ENCODE measurements at regions not wholly inside any gene's neighbourhood (a gene's known extent, or its start where the extent isn't known, plus 50 kb on each side); places are given as distances from the start of the nearest gene placed in this dataset.
"Not testable (repeated sequence)": the region's sequence is repeated elsewhere in the genome, so short reads cannot be mapped to it uniquely, and the experiment has no call there.

DNA sequence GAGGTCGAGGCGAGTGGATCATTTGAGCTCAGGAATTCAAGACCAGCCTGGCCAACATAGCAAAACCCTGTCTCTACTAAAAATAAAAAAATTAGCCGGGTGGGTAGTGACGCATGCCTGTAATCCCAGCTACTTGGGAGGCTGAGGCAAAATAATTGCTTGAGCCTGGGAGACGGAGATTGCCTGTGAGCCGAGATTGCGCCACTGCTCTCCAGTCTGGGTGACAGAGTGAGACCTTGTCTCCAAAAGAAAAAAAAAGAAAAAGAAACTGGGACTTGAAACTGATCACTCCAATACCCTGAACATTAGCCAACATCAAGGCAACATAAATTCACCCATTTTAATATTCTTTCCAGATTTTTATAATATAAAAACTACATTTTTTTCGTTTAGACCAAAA lies 874.6 kb upstream of the MBL2 start:
- not testable (repeated sequence) for DNase-seq

DNA sequence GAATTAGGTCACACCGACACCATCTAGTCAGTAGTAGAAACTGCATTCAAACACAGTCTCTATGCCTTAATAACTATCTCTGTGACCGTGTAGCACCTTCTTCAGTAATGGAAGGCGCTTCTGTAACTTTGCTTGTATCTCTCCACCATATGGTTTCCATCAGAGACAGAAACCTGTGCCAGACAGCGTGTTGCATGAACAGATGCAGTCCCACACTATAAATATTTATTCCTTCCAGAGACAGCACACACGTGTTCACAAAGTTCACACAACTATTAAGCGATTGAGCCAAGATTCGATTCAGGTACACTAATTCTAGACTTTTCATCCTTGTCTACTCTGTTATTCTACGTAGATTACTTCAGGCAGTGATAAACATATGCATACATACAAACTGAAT lies 873.9 kb upstream of the MBL2 start:
- no peak for DNase-seq

DNA sequence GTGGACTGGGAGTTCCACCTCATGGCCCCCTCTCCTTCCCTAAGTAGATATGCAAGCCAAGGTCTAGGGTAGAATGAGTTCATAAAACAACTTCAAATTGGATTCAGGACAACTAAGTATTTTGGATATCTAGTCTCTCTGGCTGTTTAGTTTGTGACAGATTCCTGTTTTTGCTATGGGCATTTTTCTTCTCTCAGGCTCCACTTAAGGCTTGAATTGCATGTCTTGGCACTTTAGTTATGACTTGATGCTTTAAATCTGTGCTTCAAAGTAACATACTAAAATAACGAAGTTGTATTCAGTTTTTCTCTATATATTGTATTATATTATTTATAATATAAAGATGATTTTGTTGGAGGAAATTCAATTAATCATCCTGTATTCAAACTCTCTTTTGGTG lies 873.4 kb upstream of the MBL2 start:
- no peak for DNase-seq

DNA sequence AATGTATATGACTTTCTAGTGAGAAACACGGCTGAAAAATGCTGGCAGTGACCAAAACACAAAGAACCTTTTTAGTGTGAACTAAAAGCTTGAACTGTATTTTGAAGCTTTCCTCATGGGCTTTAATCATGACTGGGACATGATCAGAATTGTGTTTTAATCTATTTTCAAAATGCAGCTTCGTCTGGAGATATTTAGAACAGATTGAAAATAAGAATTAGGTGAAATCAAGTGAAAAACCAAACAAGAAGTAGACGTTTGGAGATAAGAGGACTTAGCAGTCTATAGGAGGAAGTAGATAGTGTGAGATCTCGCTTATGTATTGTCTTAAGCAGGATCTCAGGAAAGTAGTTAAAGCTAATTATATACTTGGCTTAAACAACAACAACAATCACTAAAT lies 865.4 kb upstream of the MBL2 start:
- no peak for DNase-seq

DNA sequence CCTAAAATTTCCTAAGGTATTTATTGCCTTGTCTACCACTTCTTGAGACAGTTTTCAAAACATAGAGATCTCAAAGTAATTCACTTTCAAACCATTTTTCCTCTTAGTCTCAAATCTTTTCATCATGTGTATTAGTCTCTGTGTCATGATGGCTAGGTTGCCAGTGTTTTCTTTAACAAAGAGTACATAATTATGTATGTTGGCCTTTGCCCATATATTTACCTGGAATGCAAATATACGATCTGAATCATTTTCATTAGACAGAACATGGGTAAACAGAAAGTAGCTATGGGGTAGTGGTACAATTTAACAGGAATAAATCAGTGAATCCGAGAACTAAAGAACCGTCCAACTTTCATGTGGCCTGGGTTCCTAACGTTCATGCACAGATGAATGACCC lies 852.1 kb upstream of the MBL2 start:
- peak; percentile 52 for DNase-seq

DNA sequence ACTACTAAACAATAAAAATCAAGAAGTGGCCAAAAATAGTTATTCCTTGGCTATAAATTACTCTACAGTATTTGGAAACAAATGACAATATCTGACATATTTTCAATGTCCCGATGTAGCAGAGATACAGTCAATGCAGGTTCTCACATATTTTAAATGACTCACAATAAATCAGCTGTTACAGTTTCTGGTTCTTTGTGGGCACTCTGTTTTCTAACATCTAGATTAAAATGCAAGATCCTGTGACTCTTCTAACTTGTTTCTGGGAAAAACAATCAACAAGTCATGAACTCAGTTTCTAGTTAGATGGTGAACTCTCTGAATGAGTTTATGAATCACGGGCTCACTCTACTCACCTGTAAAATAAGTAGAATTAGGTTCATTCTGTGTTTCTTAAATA lies 849.6 kb upstream of the MBL2 start:
- DNase-seq, result no peak

DNA sequence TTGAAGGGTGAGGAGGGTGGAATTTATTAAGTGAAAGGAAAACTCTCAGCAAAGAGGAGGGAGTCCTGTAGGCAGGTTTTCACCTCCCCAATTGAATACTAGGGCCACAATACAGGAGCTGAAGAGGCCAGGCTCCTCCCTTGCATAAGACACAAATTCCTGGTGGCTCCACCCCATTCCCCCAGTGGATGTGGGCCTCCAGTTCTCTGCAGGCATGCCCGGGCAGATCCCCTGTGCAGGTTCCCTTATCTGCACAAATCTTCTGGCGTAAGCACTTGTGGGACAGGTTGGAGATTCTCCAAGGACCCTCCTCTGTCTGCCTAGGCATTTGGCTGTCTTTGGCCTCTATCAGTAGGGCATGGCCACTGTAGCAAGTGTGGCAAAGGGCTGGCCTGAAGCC lies 847.1 kb upstream of the MBL2 start:
- no peak for DNase-seq

DNA sequence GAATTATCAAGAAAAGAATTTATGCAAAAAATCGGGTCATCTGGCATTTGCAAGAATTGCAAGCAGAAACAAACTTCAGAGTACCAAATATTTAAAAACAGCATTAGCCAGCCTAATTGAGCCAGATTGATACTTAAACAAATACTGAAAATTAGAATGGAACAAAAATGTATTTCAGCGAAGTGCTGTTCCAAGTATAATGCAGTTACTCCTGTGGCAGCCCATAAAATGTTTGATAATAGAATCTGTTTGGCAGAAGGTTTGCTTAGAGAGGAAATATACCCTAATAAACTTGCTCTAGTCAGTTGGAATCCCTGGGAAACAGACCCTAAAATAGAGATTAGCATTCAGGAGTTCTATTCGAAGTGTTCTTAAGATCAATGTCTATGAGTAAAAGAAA lies 835.1 kb upstream of the MBL2 start:
- no peak for DNase-seq

DNA sequence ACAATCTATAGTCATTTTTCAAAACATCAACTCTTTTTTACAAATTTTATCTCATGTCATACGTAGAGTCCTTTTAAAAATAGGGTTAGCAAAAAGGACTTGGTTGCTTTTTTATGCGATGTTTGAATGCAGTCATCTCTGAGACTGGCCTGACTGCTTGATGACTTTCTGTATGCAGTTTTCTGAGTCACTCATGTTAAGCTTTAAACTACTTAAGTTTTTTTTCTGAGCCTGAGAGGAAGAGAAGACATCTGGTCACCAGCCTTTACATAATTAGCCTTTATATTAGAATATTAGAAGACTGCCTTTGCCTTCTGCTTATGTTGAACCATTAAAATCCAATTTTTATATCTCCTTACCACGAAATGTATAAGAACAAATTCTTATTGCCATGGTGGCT lies 834.4 kb upstream of the MBL2 start:
- DNase-seq, result no peak

DNA sequence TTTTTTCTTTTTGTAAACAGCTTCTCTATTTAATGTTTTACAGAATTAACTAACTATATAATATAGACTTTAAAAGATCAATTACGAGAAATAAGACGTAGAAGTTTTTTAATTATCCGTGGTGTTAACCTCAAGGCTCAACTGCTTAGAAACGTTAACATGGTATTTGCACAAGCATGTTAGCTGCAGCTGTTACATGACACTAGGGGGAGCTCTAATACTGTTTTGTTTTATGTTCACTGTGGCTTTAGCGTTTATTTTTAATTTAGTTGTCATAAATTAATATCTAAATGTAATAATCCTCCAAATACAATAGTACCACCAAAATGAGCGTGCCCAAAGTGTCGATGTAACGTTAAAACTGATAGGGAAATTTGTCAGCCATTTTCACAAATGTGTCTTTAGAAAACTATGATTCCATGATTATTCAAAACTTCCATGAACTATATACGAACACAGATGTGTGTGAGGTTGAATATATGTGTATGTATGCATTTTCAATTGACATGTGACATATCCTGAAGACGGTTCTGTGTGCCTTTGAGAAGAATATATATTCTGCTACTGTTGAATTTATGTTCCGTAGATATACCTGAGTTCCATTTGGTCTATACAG lies 828.8 kb upstream of the MBL2 start:
- DNase-seq, result peak; percentile 57

DNA sequence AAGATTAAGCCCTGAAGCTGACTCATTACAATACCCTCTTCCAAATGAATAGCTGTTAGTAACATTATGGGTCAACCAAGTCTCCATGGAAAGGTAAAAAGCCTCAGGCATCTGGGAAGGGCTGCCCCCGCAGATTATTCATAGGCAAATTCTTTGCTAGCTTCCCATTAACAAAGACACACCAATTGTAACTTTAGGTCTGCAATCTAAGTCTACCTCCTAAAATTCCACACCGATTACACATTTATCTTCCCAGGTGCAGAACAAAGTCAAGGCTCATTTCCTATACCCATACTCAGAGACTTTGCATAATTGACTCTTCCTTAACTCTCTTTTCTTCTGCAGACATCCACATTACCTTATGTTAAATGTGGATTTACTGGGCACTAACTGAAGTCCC lies 826.3 kb upstream of the MBL2 start:
- no peak for DNase-seq

DNA sequence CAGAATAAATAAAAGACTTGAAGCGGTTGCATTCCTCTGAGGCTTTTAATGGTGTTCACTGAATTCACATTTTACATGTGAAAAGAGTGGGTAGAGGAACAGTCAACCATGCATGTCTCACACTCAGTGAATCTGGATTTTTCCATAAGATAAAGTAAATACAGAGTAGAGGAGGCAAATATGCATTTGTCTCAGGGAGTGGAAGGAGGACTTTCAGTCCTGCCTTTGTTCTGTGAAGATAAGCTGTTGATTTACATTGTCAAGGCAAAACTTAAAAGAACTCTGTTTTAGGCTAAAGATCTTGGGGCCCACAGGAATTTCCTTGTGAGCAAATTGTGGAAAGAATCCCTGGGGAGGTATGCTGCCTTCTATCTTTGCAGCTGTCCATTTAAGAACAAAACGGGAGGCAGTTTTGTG lies 825.3 kb upstream of the MBL2 start:
- DNase-seq, result no peak

DNA sequence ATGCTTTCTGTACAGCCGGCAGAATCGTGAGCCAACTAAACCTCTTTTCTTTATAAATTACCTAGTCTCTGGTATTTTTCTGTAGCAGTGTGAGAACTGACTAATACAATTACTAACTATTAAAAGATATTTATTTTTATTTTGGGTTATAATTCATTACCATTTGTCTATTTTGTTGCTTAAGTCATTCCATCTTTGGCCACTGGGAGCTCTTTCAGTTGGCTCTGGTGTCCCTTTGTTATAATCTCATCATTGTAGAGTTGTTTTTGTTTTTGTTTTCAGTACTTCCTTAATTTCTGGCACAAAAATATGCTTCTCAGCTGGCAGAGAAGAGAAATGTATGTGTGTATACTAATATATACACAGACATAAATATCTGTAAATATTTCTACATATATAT lies 807.9 kb upstream of the MBL2 start:
- DNase-seq, result no peak

DNA sequence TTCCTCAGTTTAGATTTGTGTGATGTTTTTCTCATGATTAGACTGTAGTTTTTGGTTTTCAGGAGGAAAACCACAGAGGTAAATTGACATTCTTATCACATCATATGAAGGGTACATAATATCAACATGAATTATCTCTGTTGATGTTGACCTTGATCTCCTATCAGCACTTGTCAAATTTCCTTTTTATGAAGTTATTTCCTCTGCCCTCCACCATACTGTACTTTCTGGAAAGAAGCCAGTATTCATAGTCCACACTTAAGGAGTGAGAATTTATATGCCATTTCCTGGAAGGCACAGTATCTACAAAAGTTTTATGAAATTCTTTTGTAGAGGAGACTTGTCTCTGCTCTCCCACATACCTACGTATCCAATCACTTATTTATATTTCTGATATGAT lies 807.2 kb upstream of the MBL2 start:
- DNase-seq, result peak; percentile 6

DNA sequence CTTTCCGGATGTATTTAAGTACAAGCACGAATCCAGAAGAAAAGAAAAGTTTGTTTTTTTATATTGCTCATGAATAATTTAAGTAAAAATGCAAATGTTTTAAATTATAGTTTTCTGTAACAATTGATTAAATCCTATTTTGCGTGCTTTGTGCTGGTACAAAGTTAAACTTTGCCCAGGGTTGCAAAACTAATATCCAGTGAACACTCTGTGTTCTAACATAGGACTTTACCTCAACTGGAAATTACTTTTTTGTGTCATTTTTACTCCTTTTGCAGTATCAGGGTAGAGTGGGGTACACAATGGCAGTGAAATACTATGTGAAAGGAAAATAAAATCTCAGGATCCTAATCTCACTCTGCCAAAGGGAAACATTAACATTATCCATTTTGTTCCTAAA lies 801.4 kb upstream of the MBL2 start:
- DNase-seq, result no peak

DNA sequence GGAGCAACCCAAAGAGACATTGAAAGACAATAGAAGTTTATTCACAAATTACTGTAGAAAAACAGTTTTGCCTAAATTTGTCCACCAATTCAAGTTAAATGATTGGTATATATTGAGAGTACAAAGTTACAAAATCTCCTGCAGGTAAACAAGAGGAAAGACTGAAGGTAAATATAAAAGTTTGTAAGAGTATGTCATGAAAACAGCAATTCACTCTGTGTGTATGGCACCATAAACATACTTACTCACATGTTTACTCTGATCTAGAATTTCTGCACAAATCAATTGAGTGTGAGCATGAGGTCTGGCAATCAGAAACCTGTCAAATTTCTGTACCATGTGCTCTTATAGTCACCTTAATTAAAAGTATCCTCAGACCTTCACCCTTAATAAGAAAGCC lies 800.9 kb upstream of the MBL2 start:
- no peak for DNase-seq

DNA sequence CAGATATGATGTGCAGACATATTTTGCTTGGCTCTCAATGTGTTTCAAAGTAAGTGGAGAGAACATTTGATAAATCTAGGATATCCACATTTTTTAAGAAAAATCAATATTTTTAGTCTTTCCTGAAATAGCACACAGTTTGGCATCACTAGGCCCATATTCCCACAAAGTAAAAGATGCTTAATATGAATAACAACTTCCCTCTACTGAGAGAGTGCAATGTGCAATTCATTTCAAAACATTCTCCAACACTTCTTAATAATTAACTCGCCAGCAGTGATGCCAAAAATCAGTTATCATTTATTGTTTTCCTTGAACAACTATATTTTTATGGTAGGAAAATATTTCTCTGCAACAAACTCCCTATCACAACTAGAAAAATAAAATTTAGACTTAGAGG lies 800.2 kb upstream of the MBL2 start:
- DNase-seq, result no peak

DNA sequence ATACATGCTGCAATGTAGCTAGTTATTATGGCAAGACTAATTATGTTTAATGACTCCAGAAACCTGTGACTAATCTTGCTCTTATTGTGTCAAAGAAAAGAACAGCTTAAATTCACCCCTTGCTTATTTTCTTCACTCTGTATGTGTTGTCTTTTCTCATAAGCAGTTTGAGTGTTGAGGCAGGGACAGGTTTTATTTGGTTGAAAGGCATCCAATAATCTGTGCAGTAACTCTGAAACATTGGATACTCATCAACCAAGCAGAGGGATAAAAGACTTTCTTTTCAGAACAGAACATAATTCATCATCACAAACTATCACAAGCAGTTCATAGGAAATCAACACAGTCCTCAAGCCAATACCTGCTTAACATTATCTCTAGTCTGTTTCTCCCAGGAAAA lies 797.6 kb upstream of the MBL2 start:
- DNase-seq, result peak; percentile 66

DNA sequence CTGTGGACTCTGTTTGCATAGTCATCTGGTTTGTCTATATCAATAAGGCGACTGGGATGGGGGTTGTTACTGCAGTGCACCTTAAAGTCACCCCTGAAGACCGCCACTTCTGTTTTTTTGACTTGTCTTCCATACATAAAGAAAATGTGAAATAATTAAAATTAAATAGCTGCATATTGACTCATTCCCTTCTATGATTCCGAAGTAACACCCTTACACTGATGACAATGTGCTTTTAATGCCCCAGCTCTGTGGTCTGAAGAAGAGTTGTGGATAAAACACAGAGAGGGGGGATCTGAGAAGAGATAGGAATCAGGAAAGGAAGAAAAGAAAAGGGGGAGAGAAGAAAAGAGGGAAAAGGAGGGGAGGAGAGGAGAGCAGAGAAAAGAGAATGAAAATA lies 796.9 kb upstream of the MBL2 start:
- no peak for DNase-seq

DNA sequence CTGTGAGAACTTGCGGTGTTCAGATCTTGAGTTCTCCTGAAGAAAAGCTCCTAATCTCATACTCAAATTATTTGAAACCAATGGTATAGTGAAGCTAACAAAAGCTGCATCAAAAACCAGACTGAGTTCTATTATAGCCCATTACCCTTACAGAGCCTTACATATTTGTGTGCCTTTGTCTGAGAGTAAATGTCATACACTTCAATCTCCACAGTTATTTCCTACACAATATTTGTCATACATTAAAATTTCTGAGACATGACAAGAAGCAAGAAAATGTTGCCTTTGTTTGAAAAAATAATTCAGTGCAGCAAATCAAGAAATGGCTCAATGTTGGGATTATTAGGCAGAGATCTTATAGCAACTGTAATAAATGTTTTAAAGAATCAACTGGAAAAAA lies 776.1 kb upstream of the MBL2 start:
- no peak for DNase-seq

DNA sequence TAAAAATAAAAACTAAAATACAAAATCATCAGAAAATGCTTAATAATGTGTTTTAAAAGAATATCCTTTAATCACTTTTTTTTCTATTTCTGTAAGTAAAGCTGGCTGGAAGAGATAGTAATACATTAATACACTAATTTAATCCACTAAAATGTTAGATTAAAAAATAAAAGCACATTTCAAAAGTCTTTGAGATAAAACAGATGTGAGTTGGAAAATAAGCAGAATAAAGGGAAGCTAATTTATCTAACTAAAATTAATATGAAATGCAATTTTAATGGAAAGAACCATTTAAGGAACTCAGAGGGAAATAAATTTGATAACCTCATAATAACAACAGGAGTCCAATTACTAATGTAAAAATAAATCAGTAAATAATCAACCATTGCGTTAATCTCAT lies 774.8 kb upstream of the MBL2 start:
- no peak for DNase-seq

DNA sequence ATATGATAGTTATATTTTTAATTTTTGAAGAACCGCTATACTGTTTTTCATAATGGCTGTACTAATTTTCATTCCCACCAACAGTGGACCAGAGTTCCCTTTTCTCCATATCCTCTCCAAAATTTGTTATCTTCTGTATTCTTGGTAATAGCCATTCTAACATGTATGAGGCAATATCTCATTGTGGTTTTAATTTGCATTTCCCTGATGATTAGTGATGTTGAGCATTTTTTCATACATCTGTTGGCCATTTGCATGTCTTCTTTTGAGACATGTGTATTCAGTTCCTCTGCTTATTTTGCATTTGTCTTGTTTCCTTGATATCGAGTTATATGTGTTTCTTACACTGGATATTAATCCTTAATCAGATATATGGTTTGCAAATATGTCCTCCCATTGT lies 770.8 kb upstream of the MBL2 start:
- no peak for DNase-seq

DNA sequence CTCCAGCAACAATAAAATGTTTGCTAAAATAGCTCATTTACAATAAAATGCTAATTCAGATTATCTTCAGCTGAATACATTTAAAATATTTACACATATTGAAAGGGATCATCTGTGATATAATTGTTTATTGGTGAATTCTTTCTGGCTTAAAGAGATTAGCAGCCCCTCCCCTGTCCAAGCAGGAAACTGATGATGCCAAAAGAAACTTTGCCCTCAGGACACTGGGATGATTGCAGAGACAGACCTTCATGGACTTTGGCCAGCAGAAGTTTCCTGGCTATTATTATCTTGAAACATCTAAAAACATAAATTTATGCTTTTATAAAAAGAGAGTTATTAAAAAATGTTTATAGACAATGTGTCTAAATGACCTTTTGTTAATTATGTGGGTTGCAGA lies 764.9 kb upstream of the MBL2 start:
- DNase-seq, result peak; percentile 4

DNA sequence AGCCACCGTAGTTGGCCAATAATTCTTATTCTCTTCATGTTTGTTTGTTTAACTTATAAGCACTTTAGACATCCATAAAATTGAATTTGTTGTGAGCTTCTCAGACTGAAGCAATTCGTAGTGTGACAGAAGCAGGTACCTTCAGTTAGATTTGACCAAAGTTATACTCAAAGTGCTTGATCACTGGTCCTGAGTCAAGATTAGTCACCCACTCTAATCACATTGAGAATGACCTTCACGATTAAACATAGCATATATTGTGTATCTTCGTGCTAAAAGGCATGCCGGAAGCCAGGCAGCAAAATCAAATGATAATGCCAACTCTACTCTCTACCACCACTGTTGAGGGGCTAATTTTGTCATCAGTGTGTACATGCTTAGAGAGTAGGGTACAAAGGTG lies 763.7 kb upstream of the MBL2 start:
- no peak for DNase-seq

DNA sequence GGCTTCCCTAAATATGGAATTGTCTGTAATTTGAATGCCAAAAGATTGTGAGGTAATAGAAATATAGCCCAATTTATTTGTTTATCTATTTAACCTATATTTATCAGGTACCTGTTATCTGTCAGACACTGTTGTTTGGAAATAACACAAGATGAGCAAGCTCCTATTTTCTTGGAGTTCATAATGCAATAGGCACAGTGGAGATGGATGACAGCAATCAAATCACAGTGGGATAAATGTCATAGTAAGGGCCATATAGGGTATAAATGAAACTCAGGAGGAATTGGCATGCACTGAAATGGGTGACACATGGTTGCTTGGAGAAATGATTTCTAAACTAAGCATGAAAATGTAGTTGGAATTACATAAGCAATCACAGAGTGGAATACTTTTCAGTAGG lies 761.8 kb upstream of the MBL2 start:
- DNase-seq, result no peak

DNA sequence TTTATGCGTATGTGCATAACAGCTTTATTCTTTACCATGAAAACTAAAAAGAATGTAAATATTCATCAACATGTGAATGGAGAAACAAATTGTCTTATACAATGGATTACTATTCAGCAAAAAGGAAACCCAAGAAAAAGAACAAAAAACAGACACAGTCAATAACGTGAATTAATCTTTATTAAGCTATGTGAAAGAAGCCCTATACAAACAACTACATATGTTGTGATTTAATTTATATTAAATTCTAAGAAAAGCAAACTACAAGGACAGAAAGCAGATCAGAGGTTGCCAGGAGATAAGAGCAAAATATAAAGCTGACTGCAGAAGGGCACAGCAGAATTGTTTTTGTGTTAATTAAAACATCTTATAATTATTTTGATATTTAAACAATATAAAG lies 756.4 kb upstream of the MBL2 start:
- no peak for DNase-seq
